SK-N-SH (cell line): ENCODE measurements at regions not wholly inside any gene's neighbourhood (a gene's known extent, or its start where the extent isn't known, plus 50 kb on each side); places are given as distances from the start of the nearest gene placed in this dataset.

Experiments used
- CTCF ChIA-PET: fragments of 300-600, 350-600 bp; formaldehyde crosslinking; extraction: SDS; loops from one replicate; lab custom pipeline; 2021; lab: Yijun Ruan, JAX
- POLR2A ChIA-PET: fragments of 350-600 bp; sonication (Branson Sonifier 250); formaldehyde crosslinking; extraction: SDS; loops from one replicate; lab custom pipeline; 2020; ENCODE audit warnings: antibody characterized with exemption, inconsistent platforms; lab: Yijun Ruan, JAX
- DNase-seq: peaks from one replicate; pipeline ENCODE4 v3.0.0; 2012
- H2AFZ ChIP-seq: fragments of 200-600 bp; sonication (generic); 2 replicates; pipeline ENCODE4 v1.8.1; 2016; ENCODE audit warnings: antibody characterized with exemption, mild to moderate bottlenecking, low read depth
- H3F3A ChIP-seq: fragments of 200-600 bp; sonication (generic); replicated peaks from 2 replicates; pipeline ENCODE3; 2016; ENCODE audit warnings: antibody characterized with exemption, mild to moderate bottlenecking; ENCODE audit not compliant: insufficient read depth
- H3K27ac ChIP-seq, 2 experiments: fragments of 200-500 bp in 1 of 2; fragments of 200-600 bp in 1 of 2; sonication (Bioruptor generic) in 1 of 2; sonication (generic), shearing (Covaris generic) in 1 of 2; 2 replicates each; pipeline versions ENCODE4 v1.5.1 to v1.6.1; 2014 to 2016; ENCODE audit warnings: low read depth in 2 of 2, inconsistent platforms in 1 of 2, low read length in 1 of 2, mild to moderate bottlenecking in 1 of 2, mixed read lengths in 1 of 2
- H3K27me3 ChIP-seq: fragments of 200-600 bp; sonication (generic), shearing (Covaris generic); 2 replicates; pipeline ENCODE4 v1.6.1; 2016; ENCODE audit warnings: mixed run types; ENCODE audit not compliant: insufficient read depth
- H3K36me3 ChIP-seq, 2 experiments: fragments of 200-500 bp in 1 of 2; fragments of 200-600 bp in 1 of 2; sonication (Bioruptor generic) in 1 of 2; sonication (generic) in 1 of 2; replicated peaks in 1 of 2; 2 replicates each; pipeline versions ENCODE3 to v1.5.1; 2014 to 2016; ENCODE audit warnings: low read length in 1 of 2, mild to moderate bottlenecking in 1 of 2; ENCODE audit not compliant: insufficient read depth in 2 of 2, control insufficient read depth in 1 of 2
- H3K4me1 ChIP-seq, 2 experiments: fragments of 200-500 bp in 1 of 2; fragments of 200-600 bp in 1 of 2; sonication (Bioruptor generic) in 1 of 2; sonication (generic), shearing (Covaris generic) in 1 of 2; 2 replicates each; pipeline versions ENCODE4 v1.5.1 to v1.6.1; 2014 to 2016; ENCODE audit warnings: low read depth in 1 of 2, low read length in 1 of 2, mixed run types in 1 of 2; ENCODE audit not compliant: insufficient read depth in 2 of 2, control insufficient read depth in 1 of 2
- H3K4me2 ChIP-seq: fragments of 200-600 bp; sonication (generic), shearing (Covaris generic); 2 replicates; pipeline ENCODE4 v1.6.1; 2017; ENCODE audit warnings: mixed run types
- H3K4me3 ChIP-seq, 2 experiments: fragments of 200-500 bp in 1 of 2; fragments of 200-600 bp in 1 of 2; sonication (Bioruptor generic) in 1 of 2; sonication (generic), shearing (Covaris generic) in 1 of 2; 2 replicates each; pipeline versions ENCODE4 v1.5.1 to v1.8.1; 2014 to 2016; ENCODE audit warnings: low read depth in 2 of 2, inconsistent platforms in 1 of 2, low read length in 1 of 2, mild to moderate bottlenecking in 1 of 2, mixed read lengths in 1 of 2, moderate library complexity in 1 of 2
- H3K79me2 ChIP-seq: fragments of 200-600 bp; sonication (generic); 2 replicates; pipeline ENCODE4 v1.8.1; 2017; ENCODE audit warnings: mild to moderate bottlenecking; ENCODE audit not compliant: insufficient read depth
- H3K9ac ChIP-seq: fragments of 200-600 bp; sonication (generic); 2 replicates; pipeline ENCODE4 v1.6.1; 2017; ENCODE audit warnings: mixed run types
- H3K9me2 ChIP-seq: fragments of 200-600 bp; sonication (generic); 2 replicates; pipeline ENCODE4 v1.6.1; 2017; ENCODE audit warnings: mixed run types
- H3K9me3 ChIP-seq: fragments of 200-600 bp; sonication (generic); 2 replicates; pipeline ENCODE4 v1.6.1; 2017; ENCODE audit warnings: mixed run types, mild to moderate bottlenecking, moderate library complexity
- H4K20me1 ChIP-seq: fragments of 200-600 bp; sonication (generic); 2 replicates; pipeline ENCODE4 v1.6.1; 2017; ENCODE audit warnings: mild to moderate bottlenecking, mixed run types; ENCODE audit not compliant: insufficient read depth
- CHD2 ChIP-seq: fragments of 150-350 bp; IDR thresholded peaks from 2 replicates; pipeline ENCODE4 v1.6.1; 2018; ENCODE audit warnings: low read length; ENCODE audit not compliant: partially characterized antibody
- EP300 ChIP-seq, 2 experiments: IDR thresholded peaks; 2 replicates each; pipeline versions ENCODE4 v1.4.0 to v1.6.1; 2012; ENCODE audit warnings: borderline replicate concordance in 1 of 2, low read depth in 1 of 2, low read length in 1 of 2
- EZH2phosphoT487 ChIP-seq: fragments of 200-600 bp; sonication (generic); IDR thresholded peaks from 2 replicates; pipeline ENCODE4 v1.6.1; 2017; ENCODE audit warnings: low read depth, mixed run types, mild to moderate bottlenecking, antibody characterized with exemption, moderate library complexity, borderline replicate concordance
- FOSL2 ChIP-seq: IDR thresholded peaks from 2 replicates; pipeline ENCODE4 v1.4.0; 2012; ENCODE audit warnings: low read depth, mild to moderate bottlenecking, moderate library complexity, borderline replicate concordance
- FOXJ3 ChIP-seq: sonication (generic); formaldehyde crosslinking; IDR thresholded peaks from 2 replicates; pipeline ENCODE4 v1.5.1; 2020; ENCODE audit warnings: mild to moderate bottlenecking, missing genetic modification reagents
- FOXM1 ChIP-seq: IDR thresholded peaks from 2 replicates; pipeline ENCODE4 v1.4.0; 2012; ENCODE audit warnings: low read depth, mild to moderate bottlenecking
- GATA2 ChIP-seq: sonication (generic); formaldehyde crosslinking; IDR thresholded peaks from 2 replicates; pipeline ENCODE4 v1.5.0; 2020; ENCODE audit warnings: mild to moderate bottlenecking, missing genetic modification reagents
- NFIC ChIP-seq: IDR thresholded peaks from 2 replicates; pipeline ENCODE4 v1.4.0; 2012; ENCODE audit warnings: borderline replicate concordance
- NRF1 ChIP-seq: IDR thresholded peaks from 2 replicates; pipeline ENCODE4 v1.6.1; 2012; ENCODE audit warnings: low read depth, mild to moderate bottlenecking, low read length
- RAD21 ChIP-seq: IDR thresholded peaks from 2 replicates; pipeline ENCODE4 v1.6.1; 2012; ENCODE audit warnings: mild to moderate bottlenecking, low read length
- RCOR1 ChIP-seq: fragments of 150-350 bp; IDR thresholded peaks from 2 replicates; pipeline ENCODE4 v1.6.1; 2017; ENCODE audit warnings: antibody characterized with exemption, low read length
- SIN3A ChIP-seq: IDR thresholded peaks from 2 replicates; pipeline ENCODE4 v1.6.1; 2012; ENCODE audit warnings: low read depth, mild to moderate bottlenecking, low read length, moderate library complexity, borderline replicate concordance
- TAF1 ChIP-seq: IDR thresholded peaks from 2 replicates; pipeline ENCODE4 v1.6.1; 2012; ENCODE audit warnings: low read depth, mild to moderate bottlenecking, low read length, moderate library complexity, borderline replicate concordance
- TCF12 ChIP-seq: IDR thresholded peaks from 2 replicates; pipeline ENCODE4 v1.4.0; 2012
- YY1 ChIP-seq: IDR thresholded peaks from 2 replicates; pipeline ENCODE4 v1.4.0; 2012; ENCODE audit warnings: low read depth, mild to moderate bottlenecking
- WGBS: methylation state at CpG from one replicate; pipeline ENCODE4 v1.1.6; 2017; ENCODE audit warnings: low lambda C conversion rate; 5-methylcytosine and 5-hydroxymethylcytosine counted together
- TF ChIP-seq, protein P1 (sequence below): fragments of 150-350 bp; IDR thresholded peaks from 2 replicates; pipeline ENCODE4 v1.6.1; 2017; ENCODE audit warnings: antibody characterized with exemption, low read length, low read depth, borderline replicate concordance
- TF ChIP-seq, protein P2 (sequence below): fragments of 150-350 bp; IDR thresholded peaks from 2 replicates; pipeline ENCODE4 v1.6.1; 2016; ENCODE audit warnings: mild to moderate bottlenecking, low read depth, low read length
- TF ChIP-seq, protein P3 (sequence below): IDR thresholded peaks from 2 replicates; pipeline ENCODE4 v1.4.0; 2012; ENCODE audit warnings: low read depth
- TF ChIP-seq, protein P4 (sequence below): IDR thresholded peaks from 2 replicates; pipeline ENCODE4 v1.4.0; 2012; ENCODE audit warnings: low read depth, borderline replicate concordance
- TF ChIP-seq, protein P5 (sequence below): IDR thresholded peaks from 2 replicates; pipeline ENCODE4 v1.4.0; 2012; ENCODE audit warnings: low read depth, borderline replicate concordance

DNA sequence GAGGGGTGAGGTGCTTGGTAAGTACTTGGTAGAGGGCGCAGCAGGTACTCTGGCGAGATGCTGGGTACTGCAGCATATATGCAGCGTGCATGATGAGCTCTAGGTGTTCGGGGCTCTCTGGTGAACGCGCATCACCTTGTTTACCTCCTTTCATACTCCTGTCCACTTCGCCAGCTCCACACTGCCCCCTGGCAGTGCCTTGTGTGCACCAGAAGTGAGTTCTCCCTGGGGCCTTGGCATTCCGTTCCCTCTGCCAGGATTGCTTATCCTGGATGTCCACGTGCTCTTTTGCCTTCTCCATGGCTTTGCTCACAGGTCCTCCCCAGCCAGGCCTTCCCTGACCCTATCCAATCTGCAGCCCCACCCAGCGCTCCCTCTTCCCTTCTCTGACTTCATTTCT is 154.2 kb downstream of the MRM1 start (continued):
- TF ChIP-seq SIN3A (no peak), NRF1 (no peak)

DNA sequence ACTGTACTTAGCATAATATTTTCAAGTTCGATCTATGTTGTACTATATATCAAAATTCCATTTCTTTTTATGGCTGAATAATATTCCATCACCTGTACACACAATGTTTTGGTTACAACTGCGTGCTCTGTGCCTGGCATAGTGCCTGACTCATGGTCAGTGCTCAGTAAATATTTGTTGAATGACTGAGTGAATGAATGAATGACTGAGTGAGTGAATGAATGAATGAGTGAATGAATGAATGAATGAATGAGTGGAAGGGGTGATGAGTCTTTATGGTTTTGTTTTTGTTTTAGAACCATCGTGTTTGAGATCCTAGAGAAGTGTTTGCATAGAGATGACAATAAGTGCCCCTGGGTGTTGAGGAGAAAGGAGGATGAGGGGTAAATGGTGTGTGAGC is 155.3 kb downstream of the MRM1 start:
- Histone ChIP-seq H3K79me2 (no peaks in the 10 kb centered on the region), H3K9me2 (no peaks in the 10 kb centered on the region)
- CTCF ChIA-PET = interaction anchor here (0.7 to 2.4 kb wide), 3 partner anchors 127 to 291 kb away, joined by 3 to 10 read pairs (median 3); no protein-coding TSS in a partner anchor

More for the DNA sequence above, 155.3 kb downstream of the MRM1 start:
- no peaks in the 10 kb centered on the region for H3K27me3 ChIP-seq
- no peak overlapping the region for H3K9ac ChIP-seq
- 45% methylated on average over 3 of the region's 3 CpGs for WGBS
- DNase-seq = no peak
- no peaks in the 10 kb centered on the region; a peak in 1 of 4 replicates for H3K4me1 ChIP-seq
- H3K36me3 ChIP-seq = no peaks in the 10 kb centered on the region
- POLR2A ChIA-PET = no interaction called here
- no peaks in the 10 kb centered on the region for H3F3A ChIP-seq
- H3K4me3 ChIP-seq = no peak overlapping the region
- H2AFZ ChIP-seq = no peak overlapping the region
- H4K20me1 ChIP-seq = no peaks in the 10 kb centered on the region
- no peaks in the 10 kb centered on the region for H3K9me3 ChIP-seq
- H3K27ac ChIP-seq = no peak overlapping the region
- no peak overlapping the region for H3K4me2 ChIP-seq
- TF ChIP-seq FOSL2 (no peak), GATA2 (CRISPR knock-in tag) (no peak), FOXJ3 (no peak), RCOR1 (no peak), NFIC (no peak), YY1 (no peak), TAF1 (no peak), SIN3A (no peak), EZH2phosphoT487 (no peak), TCF12 (no peak), CHD2 (no peak), EP300 (IDR thresholded peaks at IDR 0.05; ENCODE audit: borderline replicate concordance in 1 of 2, low read depth in 1 of 2, low read length in 1 of 2) (no peak), FOXM1 (no peak), RAD21 (no peak)
- TF ChIP-seq, protein P1, sequence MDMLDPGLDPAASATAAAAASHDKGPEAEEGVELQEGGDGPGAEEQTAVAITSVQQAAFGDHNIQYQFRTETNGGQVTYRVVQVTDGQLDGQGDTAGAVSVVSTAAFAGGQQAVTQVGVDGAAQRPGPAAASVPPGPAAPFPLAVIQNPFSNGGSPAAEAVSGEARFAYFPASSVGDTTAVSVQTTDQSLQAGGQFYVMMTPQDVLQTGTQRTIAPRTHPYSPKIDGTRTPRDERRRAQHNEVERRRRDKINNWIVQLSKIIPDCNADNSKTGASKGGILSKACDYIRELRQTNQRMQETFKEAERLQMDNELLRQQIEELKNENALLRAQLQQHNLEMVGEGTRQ = no peak
- TF ChIP-seq, protein P2, sequence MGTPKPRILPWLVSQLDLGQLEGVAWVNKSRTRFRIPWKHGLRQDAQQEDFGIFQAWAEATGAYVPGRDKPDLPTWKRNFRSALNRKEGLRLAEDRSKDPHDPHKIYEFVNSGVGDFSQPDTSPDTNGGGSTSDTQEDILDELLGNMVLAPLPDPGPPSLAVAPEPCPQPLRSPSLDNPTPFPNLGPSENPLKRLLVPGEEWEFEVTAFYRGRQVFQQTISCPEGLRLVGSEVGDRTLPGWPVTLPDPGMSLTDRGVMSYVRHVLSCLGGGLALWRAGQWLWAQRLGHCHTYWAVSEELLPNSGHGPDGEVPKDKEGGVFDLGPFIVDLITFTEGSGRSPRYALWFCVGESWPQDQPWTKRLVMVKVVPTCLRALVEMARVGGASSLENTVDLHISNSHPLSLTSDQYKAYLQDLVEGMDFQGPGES = no peak
- TF ChIP-seq, protein P3, sequence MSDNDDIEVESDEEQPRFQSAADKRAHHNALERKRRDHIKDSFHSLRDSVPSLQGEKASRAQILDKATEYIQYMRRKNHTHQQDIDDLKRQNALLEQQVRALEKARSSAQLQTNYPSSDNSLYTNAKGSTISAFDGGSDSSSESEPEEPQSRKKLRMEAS = no peak
- TF ChIP-seq, protein P4, sequence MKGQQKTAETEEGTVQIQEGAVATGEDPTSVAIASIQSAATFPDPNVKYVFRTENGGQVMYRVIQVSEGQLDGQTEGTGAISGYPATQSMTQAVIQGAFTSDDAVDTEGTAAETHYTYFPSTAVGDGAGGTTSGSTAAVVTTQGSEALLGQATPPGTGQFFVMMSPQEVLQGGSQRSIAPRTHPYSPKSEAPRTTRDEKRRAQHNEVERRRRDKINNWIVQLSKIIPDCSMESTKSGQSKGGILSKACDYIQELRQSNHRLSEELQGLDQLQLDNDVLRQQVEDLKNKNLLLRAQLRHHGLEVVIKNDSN = no peak
- TF ChIP-seq, protein P5, sequence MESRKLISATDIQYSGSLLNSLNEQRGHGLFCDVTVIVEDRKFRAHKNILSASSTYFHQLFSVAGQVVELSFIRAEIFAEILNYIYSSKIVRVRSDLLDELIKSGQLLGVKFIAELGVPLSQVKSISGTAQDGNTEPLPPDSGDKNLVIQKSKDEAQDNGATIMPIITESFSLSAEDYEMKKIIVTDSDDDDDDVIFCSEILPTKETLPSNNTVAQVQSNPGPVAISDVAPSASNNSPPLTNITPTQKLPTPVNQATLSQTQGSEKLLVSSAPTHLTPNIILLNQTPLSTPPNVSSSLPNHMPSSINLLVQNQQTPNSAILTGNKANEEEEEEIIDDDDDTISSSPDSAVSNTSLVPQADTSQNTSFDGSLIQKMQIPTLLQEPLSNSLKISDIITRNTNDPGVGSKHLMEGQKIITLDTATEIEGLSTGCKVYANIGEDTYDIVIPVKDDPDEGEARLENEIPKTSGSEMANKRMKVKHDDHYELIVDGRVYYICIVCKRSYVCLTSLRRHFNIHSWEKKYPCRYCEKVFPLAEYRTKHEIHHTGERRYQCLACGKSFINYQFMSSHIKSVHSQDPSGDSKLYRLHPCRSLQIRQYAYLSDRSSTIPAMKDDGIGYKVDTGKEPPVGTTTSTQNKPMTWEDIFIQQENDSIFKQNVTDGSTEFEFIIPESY = no peak
- TF ChIP-seq, all 33 proteins: peak for 0
